Osteocyte (in vitro differentiated cells): ENCODE measurements at regions not wholly inside any gene's neighbourhood (a gene's known extent, or its start where the extent isn't known, plus 50 kb on each side); places are given as distances from the start of the nearest gene placed in this dataset.

ENCODE experiments used
- DNase-seq: peaks from one replicate; pipeline ENCODE4 v3.0.0; 2021; ENCODE audit warnings: mixed read lengths; ENCODE audit not compliant: unreplicated experiment; ENCODE audit errors: extremely low spot score
- H3K27ac Mint-ChIP-seq: one replicate; pipeline ENCODE4 v1.8.0; 2021; ENCODE audit warnings: mild to moderate bottlenecking, mixed read lengths; ENCODE audit not compliant: unreplicated experiment
- H3K27me3 Mint-ChIP-seq: one replicate; pipeline ENCODE4 v1.8.0; 2021; ENCODE audit warnings: mixed read lengths; ENCODE audit not compliant: unreplicated experiment
- H3K36me3 Mint-ChIP-seq: one replicate; pipeline ENCODE4 v1.8.0; 2021; ENCODE audit warnings: mixed read lengths; ENCODE audit not compliant: unreplicated experiment
- H3K4me1 Mint-ChIP-seq: one replicate; pipeline ENCODE4 v1.8.0; 2021; ENCODE audit warnings: mixed read lengths; ENCODE audit not compliant: unreplicated experiment
- H3K4me3 Mint-ChIP-seq: one replicate; pipeline ENCODE4 v1.8.0; 2021; ENCODE audit warnings: mild to moderate bottlenecking, moderate library complexity, mixed read lengths; ENCODE audit not compliant: unreplicated experiment
- H3K9me3 Mint-ChIP-seq: one replicate; pipeline ENCODE4 v1.8.0; 2021; ENCODE audit warnings: mixed read lengths; ENCODE audit not compliant: unreplicated experiment
- TF ChIP-seq, protein P1 (sequence below): fragments of 200-600 bp; sonication (generic); IDR thresholded peaks from 2 replicates; pipeline ENCODE4 v1.5.0; 2021; ENCODE audit warnings: antibody characterized with exemption, mild to moderate bottlenecking, moderate library complexity

DNA sequence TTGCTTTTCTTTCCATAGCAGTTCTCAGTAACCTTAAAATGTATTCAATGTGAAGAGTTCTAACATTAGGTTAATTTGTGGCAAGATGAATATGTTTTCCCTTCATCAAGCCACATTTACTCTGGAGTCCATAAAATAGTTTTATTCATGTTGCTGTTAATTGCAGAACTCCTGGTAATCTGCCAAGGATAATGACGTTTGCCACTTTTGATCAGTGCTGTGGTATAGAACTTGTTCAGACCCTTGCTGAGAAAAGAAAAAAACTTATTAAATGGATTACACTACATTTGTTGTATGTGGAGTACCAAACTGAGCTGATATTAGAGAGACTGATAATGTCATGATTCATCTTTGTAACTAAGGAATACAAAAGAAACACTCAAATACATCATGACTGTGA, 212.4 kb upstream of the DMAC1 start:
- no peak for DNase-seq
- Mint-ChIP-seq H3K27me3 (no peaks in the 10 kb centered on the region), H3K4me3 (no peak overlapping the region), H3K36me3 (no peaks in the 10 kb centered on the region), H3K27ac (no peak overlapping the region), H3K4me1 (no peaks in the 10 kb centered on the region), H3K9me3 (peaks cover 33% of the 10 kb centered on the region)
- TF ChIP-seq, protein P1, sequence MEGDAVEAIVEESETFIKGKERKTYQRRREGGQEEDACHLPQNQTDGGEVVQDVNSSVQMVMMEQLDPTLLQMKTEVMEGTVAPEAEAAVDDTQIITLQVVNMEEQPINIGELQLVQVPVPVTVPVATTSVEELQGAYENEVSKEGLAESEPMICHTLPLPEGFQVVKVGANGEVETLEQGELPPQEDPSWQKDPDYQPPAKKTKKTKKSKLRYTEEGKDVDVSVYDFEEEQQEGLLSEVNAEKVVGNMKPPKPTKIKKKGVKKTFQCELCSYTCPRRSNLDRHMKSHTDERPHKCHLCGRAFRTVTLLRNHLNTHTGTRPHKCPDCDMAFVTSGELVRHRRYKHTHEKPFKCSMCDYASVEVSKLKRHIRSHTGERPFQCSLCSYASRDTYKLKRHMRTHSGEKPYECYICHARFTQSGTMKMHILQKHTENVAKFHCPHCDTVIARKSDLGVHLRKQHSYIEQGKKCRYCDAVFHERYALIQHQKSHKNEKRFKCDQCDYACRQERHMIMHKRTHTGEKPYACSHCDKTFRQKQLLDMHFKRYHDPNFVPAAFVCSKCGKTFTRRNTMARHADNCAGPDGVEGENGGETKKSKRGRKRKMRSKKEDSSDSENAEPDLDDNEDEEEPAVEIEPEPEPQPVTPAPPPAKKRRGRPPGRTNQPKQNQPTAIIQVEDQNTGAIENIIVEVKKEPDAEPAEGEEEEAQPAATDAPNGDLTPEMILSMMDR: no peak

GRCh38 chr9:7996558-7996957, 197.0 kb upstream of the DMAC1 start:
- Mint-ChIP-seq H3K9me3 (peaks cover 19% of the 10 kb centered on the region), H3K4me1 (no peaks in the 10 kb centered on the region), H3K27ac (no peak overlapping the region), H3K27me3 (no peaks in the 10 kb centered on the region), H3K4me3 (no peak overlapping the region), H3K36me3 (no peaks in the 10 kb centered on the region)
- no peak for DNase-seq
- TF ChIP-seq, protein P1: no peak

GRCh38 chr9:7988644-7989280, 189.2 kb upstream of the DMAC1 start:
- Mint-ChIP-seq H3K36me3 (no peaks in the 10 kb centered on the region), H3K27ac (no peak overlapping the region), H3K27me3 (no peaks in the 10 kb centered on the region), H3K4me1 (no peaks in the 10 kb centered on the region), H3K9me3 (no peaks in the 10 kb centered on the region), H3K4me3 (no peak overlapping the region)
- TF ChIP-seq, protein P1: no peak
- DNase-seq: no peak

GRCh38 chr9:7984692-7985091, 185.1 kb upstream of the DMAC1 start:
- no peaks in the 10 kb centered on the region for H3K4me1 Mint-ChIP-seq
- no peak overlapping the region for H3K27ac Mint-ChIP-seq
- peaks cover 9% of the 10 kb centered on the region for H3K9me3 Mint-ChIP-seq
- H3K36me3 Mint-ChIP-seq: no peaks in the 10 kb centered on the region
- H3K4me3 Mint-ChIP-seq: no peak overlapping the region
- TF ChIP-seq, protein P1: no peak
- DNase-seq: no peak
- H3K27me3 Mint-ChIP-seq: no peaks in the 10 kb centered on the region

DNA sequence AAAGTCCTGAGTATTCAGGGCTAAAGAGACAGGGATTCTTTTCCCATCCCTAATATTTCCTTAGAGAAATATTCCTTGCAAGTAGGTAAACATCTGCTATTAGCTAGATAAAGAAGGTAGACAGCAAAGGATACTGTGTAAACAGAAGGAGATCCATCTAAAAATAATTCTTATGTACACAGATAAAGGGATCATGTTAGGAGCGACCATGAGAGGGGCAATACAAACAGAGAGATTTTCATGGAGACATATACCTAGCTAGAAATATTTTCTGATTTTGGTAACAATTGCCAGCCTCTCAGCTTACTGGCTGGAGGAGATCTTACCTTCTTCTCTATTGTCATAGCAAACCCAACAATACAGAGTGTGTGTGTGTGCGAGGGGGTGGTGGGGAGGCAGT, 184.6 kb upstream of the DMAC1 start:
- Mint-ChIP-seq H3K9me3 (peaks cover 9% of the 10 kb centered on the region), H3K27me3 (no peaks in the 10 kb centered on the region), H3K36me3 (no peaks in the 10 kb centered on the region), H3K27ac (no peak overlapping the region), H3K4me1 (no peaks in the 10 kb centered on the region), H3K4me3 (no peak overlapping the region)
- DNase-seq: no peak
- TF ChIP-seq, protein P1: no peak
